ENCODE measurements at regions not wholly inside any gene's neighbourhood (a gene's known extent, or its start where the extent isn't known, plus 50 kb on each side); places are given as distances from the start of the nearest gene placed in this dataset.
"Not testable (repeated sequence)": the region's sequence is repeated elsewhere in the genome, so short reads cannot be mapped to it uniquely, and the experiment has no call there.

DNA sequence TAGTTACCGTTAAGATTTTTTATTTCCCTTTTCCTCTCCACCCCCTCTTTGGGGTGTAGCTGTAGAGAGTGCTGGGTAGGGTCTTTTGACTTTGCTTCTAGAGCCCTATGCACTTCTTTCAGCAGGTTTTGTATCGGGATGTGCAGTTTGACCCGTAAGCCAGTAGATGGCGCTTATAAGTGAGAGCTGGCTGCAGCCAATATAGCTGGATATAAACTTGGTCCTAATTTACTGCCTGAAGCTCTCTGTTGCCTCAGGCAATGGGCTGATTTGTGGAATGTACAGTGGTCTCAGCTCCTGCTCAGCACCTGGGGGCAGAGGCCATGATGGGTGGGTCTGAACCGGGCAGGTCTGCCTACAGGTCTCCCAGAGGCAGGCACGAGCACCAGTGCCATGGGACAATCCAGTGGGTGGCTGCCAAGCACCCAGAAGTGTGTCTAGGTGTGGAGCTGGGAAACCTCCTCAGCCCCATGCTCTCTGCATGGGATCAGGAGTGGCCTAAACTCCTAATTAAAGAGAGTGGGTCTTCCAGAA, 146.5 kb downstream of the SPANXN1 start:
- no peak for DNase-seq (ENCODE audit: low spot score)

DNA sequence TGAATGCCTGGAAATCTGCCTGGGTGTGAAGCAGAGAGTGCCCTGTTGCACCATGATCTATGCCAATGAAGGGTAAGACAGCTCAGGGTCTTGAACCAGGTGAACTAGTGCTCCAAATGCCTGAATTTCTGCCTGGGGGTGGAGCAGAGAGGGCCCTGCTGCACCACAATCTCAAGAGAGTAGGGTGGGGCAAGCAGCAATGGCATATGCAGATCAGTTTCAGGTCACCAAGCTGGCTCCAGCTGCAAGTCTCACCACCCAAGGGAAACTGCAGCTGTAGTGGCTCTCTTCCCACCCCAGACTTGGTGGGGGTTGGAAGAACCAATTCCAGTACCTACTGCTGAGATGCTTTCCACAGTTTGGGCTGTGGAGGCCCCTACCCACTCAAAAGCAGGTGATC, 147.0 kb downstream of the SPANXN1 start:
- DNase-seq (ENCODE audit: low spot score), result no peak

DNA sequence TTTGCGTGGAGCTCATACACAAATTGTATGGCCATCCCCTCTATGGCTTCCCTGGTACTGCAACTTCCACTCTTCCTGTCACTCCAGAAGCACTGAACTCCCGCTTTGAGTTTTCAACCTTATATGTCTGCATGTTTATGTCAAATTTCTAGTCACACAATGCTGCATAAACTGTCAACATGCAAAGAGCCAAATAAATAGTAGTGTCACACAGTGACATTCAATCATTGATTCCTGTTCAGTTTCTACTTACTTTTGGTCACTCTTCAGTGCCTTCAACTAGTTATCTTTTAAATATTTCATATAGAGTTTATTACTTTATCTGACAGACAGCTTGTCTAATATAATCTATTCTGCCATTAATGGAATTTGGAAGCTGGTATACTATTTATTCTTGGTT, 149.3 kb downstream of the SPANXN1 start:
- no peak for DNase-seq (ENCODE audit: low spot score)

DNA sequence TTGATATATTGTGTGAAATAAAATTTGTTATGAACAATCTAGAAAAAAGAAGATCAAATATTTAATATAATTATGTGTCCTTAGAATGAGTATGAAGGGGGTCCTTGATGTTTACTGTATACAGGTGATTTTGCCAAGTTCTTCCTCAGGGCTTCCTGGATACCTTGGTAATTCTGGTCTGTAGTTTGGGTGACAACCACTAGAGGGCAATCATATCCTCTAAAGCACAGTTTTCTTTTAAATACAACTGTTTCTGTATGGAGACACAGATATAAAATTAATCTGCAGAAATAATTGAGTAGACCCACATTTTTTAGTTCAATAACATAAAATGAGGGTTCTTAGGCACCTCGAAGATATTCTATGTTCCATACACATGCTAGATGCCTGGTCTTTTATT, 157.7 kb downstream of the SPANXN1 start:
- DNase-seq (ENCODE audit: low spot score), result peak; percentile 8

DNA sequence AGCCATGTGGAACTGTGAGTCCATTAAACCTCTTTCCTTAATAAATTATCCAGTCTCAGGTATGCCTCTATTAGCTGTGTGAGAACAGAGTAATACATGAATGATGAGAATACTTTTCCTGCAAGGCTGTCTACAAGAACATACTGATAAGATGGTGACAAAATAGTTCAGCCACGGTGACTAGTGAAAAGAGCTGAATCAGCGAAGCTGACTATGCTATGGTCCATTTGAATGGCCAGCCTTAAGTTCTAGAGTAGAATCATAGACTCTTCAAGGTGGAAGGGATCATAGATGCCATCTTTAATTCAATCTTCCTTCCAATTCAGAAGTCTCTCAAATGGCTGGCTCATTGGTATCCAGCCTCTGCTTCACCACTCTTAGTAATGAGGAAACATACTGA, 163.3 kb downstream of the SPANXN1 start:
- no peak for DNase-seq (ENCODE audit: low spot score)

DNA sequence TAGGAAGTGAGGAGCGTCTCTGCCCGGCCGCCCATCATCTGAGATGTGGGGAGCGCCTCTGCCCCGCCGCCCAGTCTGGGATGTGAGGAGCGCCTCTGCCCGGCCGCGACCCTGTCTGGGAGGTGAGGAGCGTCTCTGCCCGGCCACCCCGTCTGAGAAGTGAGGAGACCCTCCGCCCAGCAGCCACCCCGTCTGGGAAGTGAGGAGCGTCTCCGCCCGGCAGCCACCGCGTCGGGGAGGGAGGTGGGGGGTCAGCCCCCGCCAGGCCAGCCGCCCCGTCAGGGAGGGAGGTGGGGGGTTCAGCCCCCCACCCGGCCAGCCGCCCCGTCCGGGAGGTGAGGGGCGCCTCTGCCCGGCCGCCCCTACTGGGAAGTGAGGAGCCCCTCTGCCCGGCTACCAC, 188.9 kb downstream of the SPANXN1 start:
- not testable (repeated sequence) for DNase-seq (ENCODE audit: low spot score)

DNA sequence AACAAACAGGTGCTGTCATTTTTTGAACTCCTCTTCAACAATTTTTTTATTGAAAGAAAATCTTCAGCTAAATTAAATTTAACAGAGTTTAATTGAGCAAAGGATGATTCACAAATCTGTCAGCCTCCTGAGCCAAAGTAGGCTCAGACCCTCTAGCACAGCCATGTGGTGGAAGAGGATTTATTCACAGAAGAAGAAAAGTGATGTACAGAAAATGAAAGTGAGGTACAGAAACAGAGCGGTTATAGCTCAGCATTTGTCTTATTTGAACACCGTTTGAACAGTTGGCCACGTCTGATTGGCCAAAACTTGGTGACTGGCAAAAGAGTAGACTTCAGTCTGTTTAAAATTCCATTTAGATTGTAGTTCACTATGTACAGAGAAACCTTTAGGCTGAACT, 217.3 kb downstream of the SPANXN1 start:
- DNase-seq (ENCODE audit: low spot score), result no peak

DNA sequence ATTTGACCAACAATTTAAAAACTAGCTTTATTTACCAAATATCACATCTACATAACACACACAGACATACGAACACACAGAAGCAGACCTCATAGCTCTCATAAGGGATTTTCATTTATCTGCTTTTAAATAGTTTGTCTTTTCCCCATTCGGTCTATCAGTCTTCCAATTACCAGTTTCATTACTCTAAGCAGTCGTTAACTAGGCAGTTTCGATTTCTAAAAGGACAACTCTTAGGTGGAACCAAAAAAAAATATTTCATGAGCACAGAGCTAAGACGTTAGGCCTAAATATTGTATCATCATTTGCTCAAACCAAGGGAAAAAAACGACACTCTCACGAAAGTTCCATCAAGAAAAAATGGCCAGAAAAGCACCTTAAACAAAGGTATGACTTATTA, 228.4 kb downstream of the SPANXN1 start:
- DNase-seq (ENCODE audit: low spot score), result no peak

DNA sequence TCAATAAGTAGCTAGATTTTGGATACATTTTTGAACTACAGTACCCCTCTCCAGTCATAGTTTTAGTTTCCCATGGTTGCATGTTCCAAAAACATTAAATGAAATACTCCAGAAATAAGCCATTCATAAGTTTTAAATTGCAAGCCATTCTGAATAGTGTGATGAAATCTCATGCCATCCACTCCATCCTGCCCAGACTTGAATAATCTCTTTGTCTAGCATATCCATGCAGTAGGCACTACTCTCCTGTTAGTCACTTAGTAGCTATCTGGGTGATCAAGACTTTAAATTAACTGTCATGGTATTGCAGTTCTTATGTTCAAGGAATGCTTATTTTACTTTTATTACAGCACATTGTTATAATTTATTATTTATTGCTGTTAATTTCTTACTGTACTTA, 237.4 kb downstream of the SPANXN1 start:
- no peak for DNase-seq (ENCODE audit: low spot score)

DNA sequence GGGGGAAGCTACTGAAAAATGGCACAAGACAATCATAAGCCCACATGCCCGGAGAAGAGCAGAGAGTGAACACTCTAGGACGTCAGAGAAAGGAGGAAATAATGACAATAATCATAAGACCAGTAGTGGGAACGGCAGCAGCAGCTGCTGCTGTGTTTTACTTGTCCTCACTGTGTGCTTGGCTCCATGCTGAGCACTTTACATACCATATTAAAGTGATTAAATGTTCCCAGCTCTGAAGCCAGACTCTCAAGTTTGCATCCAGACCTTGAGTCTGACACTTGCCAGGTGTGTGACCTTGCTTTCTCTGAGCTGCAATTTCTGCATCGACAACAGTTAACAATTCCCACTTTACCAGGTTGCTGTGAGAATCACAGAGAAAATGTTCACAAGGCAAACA, 255.4 kb downstream of the SPANXN1 start:
- DNase-seq (ENCODE audit: low spot score), result no peak

DNA sequence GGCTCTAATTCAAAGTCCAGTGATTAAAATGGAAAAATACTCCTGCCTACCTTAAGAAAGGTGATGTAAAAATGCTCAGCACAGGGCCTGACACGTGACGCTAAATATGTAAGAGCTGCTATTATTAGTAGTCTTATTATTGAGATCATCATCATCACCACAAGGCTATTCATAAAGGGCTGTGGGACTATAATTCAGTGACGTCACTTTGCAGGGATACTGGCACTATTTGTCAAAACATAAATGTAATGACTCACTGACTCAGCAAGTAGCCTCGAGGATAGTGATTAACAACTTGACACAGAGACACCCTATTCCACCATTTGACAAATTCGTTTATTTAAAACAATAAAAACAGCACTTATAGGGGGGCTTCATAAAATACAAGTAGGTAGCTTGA, 258.9 kb downstream of the SPANXN1 start:
- no peak for DNase-seq (ENCODE audit: low spot score)

DNA sequence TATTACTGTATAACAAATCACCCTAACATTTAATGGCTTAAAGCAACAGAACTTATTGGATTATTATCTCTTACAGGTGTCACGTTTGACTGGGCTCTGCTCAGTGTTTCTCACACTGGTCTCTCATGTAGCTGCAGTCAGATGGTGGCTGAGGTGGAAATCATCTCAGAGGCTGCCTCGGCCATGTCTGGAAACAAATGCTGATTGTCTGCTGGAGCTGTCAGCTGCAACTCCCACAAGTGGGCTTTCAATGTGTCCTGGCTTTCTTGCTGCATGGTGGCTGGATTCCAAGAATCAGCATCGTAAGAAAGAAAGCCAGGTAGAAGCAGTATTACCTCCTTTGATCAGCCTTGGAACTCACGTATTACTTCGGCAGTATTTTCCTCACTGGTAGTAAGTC, 277.6 kb downstream of the SPANXN1 start:
- peak; percentile 15 for DNase-seq (ENCODE audit: low spot score)

DNA sequence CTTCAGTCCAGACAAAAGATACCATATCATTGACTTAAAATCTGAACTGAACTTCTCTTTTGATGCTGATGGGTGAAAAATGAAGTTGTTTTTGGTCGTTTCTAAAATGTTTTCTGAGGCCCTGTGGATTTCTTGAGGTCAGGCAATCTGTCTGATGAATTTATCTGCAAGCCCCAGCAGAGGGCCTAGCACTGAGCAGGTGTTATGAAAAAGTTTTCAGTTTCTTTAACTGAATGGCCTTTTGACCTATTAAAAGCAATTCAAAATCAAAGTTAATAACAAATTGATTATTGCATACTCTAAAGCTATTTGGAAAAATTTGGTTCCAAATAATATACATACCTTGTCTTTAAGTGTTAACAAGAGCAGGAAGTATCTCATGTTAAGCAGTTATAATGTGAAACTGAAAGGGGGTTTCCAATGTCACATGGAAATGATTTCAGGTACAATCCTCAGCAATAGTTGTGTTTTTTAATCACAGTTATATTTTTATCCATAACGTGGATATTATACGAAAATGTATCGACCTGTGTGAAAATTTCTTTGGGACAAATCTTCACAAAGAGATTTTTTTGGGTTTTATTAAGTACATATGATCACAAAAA, 285.0 kb downstream of the SPANXN1 start:
- no peak for DNase-seq (ENCODE audit: low spot score)

DNA sequence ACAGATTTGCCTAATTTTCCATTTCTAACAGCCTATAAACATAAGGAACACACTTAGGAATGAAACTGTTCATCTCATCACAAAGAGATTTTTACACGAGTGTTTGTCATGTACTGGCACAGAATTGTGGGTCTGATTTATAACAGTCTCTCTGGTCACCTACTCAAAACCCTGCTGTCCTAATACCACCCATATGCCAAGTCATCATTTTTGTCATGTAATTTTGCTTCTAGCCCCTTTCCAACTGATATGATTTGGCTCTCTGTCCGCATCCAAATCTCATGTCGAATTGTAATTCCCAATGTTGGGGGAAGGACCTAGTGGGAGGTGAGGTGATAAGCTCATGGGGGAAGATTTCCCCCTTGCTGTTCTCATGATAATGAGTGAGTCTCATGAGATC, 284.1 kb upstream of the SLITRK2 start:
- no peak for DNase-seq (ENCODE audit: low spot score)

DNA sequence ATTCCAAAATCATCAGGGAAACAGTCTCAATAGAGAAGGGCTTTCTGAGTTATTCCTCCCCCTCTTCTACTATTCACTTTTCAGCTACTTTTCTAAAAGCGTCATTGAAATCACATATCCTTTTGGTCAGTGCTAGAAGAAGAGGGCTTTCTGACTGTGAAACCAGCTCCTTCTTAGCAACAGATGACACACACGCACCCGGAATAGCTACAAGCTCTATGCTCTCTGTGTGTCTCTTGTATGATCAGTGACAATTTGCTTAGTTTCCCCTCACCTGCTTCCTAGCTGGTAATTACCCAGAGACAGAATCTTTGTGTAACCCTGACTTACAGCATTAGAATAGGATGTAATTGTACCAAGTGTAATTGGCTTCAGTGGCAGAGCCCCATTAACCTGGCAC, 268.1 kb upstream of the SLITRK2 start:
- DNase-seq (ENCODE audit: low spot score), result no peak

DNA sequence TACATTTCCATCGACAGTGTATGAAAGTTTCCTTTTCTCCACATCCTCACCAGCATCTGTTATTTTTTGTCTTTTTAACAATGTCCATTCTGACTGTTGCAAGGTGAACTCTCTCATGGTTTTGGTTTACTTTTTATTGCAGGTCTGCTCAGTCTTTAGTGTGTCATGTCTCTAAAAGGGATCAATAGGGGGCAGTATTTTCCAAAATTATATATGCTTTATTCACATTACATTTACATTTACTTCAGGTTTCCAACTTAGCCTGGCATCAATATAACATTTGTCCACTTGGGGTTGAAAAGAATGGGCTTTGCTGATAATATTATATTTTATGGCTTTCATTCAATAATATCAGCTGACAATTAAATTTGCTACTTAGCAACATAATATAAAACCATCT, 265.0 kb upstream of the SLITRK2 start:
- DNase-seq (ENCODE audit: low spot score), result no peak

DNA sequence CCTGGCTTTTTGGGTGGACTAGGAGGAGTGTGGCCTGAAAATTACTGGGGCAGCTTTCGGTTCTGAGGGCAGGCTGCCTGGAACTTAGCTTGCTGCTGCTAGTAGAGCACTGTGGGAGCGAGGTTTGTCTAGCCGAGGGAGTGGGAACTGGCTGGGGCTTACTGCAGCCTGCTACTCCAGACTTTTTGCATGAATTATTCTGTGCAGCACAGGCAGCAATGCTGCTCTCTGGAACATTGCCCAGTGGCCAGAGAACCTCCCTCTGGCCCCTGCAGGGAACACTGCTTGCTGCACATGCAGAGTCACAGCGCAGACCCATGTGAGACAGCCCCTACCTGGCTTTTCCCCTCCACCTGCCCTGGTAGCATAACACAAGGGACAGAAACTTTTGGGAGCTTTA, 263.9 kb upstream of the SLITRK2 start:
- no peak for DNase-seq (ENCODE audit: low spot score)

DNA sequence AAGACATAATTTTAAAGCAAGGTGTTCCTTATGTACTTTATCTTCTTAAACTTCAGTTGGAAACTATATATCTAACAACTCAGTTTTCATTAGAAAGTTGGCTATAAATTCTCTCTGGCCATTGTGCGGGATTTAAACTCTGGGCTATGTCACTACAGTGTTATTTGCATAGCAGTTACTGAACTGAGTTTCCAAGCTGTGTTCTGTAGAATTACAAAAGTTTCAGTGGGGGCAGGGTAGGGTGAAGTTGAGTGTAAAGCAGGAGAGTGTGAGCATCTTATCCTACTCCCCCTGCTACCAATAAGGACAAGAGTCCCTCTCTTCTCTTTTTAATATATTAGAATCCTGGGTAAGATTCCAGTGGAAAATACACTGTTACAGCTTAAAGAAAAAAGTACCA, 254.5 kb upstream of the SLITRK2 start:
- no peak for DNase-seq (ENCODE audit: low spot score)

DNA sequence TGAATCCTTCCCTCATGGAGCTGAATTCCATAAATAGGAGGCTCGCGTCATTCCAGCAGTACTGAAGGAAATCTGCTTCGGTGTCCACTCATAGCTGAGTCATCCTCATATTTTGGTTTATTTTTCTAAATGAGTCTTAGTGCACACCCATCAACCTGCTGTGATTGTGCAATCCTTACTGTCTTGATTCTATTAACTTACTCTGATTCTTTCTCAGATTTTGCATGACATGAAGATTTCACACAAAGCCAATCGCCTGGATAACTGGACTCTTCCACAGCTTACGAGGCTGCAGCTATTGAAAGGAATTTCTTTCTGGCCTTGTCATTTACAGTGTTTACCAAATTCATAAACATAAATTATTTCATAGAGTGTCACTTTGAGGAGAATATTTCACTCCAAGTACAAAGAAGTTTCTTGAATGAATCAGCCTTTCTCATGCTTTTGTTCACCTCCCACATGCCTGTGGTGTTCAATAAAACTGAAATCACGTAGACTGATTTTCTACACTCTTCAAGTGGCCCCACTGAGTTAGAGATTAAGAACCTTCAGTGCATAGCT, 207.6 kb upstream of the SLITRK2 start:
- no peak for DNase-seq (ENCODE audit: low spot score)

DNA sequence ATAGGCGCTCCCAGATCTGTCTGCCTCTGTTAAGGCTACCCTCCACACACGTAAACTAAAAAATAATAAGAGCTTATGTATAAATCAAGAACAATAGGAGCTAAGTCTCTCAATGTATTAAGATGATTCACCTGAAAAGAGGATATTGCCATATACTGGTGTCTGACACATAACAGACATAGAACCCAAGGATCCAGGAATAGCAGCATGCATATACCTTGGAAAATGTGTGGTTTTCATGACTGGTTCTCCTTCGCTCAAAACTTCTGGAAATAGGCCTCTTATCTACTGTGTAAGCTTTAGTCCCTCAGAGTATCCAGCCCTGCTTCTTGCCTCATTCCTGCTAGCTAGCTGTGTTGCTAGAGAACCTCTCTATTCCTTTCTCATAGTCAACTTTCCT, 203.7 kb upstream of the SLITRK2 start:
- no peak for DNase-seq (ENCODE audit: low spot score)

DNA sequence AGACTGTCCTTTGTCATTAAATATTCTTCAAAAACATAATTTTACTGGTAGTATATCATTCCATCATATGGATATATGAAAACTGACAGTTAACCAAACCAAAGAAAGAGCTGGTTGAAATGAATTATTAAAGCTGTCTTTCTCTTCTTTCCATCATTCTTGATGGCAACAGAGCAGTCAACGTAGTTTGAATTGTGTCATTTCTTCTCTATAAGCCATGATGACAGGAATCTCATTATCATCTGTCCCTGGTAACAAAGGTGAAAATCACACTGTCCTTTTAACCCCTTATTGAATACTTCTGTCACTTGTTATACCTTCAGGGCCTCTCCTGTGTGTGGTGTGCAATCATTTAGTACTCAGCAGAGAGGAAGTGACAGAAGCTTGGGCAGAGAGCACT, 197.0 kb upstream of the SLITRK2 start:
- no peak for DNase-seq (ENCODE audit: low spot score)

DNA sequence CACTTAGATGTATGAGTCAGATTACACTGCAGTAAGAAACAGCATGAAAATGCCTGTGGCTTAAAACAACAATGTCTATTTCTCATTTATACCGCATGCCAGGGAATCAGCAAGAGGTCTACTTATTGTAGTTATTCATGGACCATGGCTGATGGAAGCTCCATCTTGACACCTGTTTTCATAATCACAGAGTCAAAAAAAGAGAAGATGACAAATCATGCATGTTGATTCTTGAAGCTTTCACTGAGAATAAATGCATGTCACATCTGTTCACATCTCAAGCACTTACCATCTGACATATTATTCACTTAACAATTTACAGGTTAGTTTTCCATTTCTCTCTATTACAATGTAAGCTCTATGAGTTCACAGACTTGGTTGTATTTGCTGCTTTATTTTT, 194.2 kb upstream of the SLITRK2 start:
- no peak for DNase-seq (ENCODE audit: low spot score)

DNA sequence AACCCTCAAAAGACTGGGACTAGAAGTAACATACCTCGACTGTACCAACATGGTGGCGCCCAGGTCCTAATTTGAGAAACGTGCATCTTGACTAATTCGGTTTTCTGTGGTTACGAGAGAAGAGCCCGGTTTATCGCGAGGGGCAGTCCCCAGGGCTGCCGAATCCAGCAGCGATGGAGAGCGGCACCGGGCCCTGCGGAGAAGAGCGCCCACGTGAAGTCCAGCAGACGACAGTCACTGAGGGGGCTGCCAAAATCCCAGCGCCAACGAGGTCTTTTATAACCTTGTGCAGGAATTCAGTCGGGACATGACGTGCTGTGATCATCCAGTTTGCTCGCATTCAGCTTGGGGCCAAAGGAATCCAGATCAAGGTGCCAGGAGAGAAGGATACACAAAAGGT, 187.5 kb upstream of the SLITRK2 start:
- DNase-seq (ENCODE audit: low spot score), result no peak

DNA sequence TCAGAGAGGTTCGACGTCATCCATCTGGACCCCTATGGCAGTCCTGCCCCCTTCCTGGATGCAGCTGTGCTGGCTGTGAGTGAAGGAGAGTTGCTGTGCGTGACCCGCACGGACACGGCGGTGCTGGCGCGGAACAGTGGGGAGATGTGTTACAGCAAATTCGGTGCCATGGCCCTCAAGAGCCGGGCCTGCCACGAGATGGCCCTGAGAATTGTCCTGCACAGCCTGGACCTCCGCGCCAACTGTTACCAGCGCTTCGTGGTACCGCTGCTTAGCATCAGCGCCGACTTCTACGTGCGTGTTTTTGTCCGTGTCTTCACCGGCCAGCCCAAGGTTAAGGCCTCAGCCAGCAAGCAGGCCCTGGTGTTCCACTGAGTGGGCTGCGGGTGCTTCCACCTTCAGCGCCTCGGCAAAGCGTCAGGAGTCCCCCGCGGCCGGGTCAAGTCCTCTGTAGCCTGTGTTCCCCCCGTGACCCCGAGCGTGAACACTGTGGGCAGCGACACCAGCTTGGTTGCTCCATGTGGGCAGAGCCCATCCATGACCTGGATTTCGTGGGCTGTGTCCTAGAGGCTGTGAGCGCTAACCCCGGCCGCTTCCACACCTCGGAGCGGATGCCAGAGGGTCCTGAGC, 186.7 kb upstream of the SLITRK2 start:
- DNase-seq (ENCODE audit: low spot score), result no peak
